HCT116 (cell line): ENCODE measurements at regions not wholly inside any gene's neighbourhood (a gene's known extent, or its start where the extent isn't known, plus 50 kb on each side); places are given as distances from the start of the nearest gene placed in this dataset.

Experiments
- ATAC-seq: fragments of 200-7000 bp; cut with Tn5 transposase; 2 replicates; pipeline ENCODE4 v1.9.1; 2020; ENCODE audit warnings: mild to moderate bottlenecking, moderate library complexity
- BruUV-seq: library from RNA; stranded (reverse); fragments of 400-500 nt; replicated peaks from 2 replicates; lab custom pipeline; 2021; lab: Mats Ljungman, UMichigan
- CTCF ChIA-PET: fragments of 300-600 bp; sonication (Branson Sonifier 250); formaldehyde crosslinking; loops from one replicate; lab custom pipeline; 2021; ENCODE audit warnings: antibody characterized with exemption; lab: Charles Lee
- POLR2A ChIA-PET: fragments of 300-600, 350-600 bp; sonication (Branson Sonifier 250); formaldehyde crosslinking; loops from one replicate; lab custom pipeline; 2021; ENCODE audit warnings: antibody characterized with exemption; lab: Charles Lee
- RAD21 ChIA-PET, 2 experiments: fragments of 300-600 bp; sonication (Branson Sonifier 250); formaldehyde crosslinking; loops; one replicate each; lab custom pipeline; 2023; ENCODE audit warnings: low total read pairs in 2 of 2; ENCODE audit not compliant: uncharacterized antibody in 2 of 2, unreplicated experiment in 2 of 2, low non-redundant PET in 1 of 2; lab: Charles Lee
- DNase-seq: peaks from one replicate; pipeline ENCODE4 v3.0.0-alpha.2; 2010; ENCODE audit warnings: low read depth, low spot score
- H2AFZ ChIP-seq: fragments of 200-600 bp; shearing (Covaris generic), sonication (generic); 2 replicates; pipeline ENCODE4 v1.6.1; 2017; ENCODE audit warnings: low read depth, mixed run types, mixed read lengths, antibody characterized with exemption, low read length; ENCODE audit not compliant: poor library complexity, severe bottlenecking
- H3K27ac ChIP-seq: 2 replicates; pipeline ENCODE4 v1.5.1; 2012; ENCODE audit warnings: low read depth, low read length
- H3K27me3 ChIP-seq: fragments of 200-600 bp; sonication (generic); 2 replicates; pipeline ENCODE4 v1.6.1; 2016; ENCODE audit warnings: mixed run types, low read length, mixed read lengths; ENCODE audit not compliant: insufficient read depth
- H3K36me3 ChIP-seq, 2 experiments: fragments of 200-500 bp in 1 of 2; fragments of 200-600 bp in 1 of 2; sonication (Bioruptor generic) in 1 of 2; sonication (generic) in 1 of 2; 2 replicates each; pipeline versions ENCODE4 v1.5.1 to v1.6.1; 2014 to 2016; ENCODE audit warnings: low read length in 2 of 2, inconsistent platforms in 1 of 2, mixed read lengths in 1 of 2, mixed run types in 1 of 2; ENCODE audit not compliant: insufficient read depth in 2 of 2, control insufficient read depth in 1 of 2
- H3K4me1 ChIP-seq, 2 experiments: fragments of 200-600 bp in 1 of 2; sonication (generic) in 1 of 2; 2 replicates each; pipeline versions ENCODE4 v1.5.1 to v1.6.1; 2012 to 2017; ENCODE audit warnings: low read length in 2 of 2, inconsistent platforms in 1 of 2, mild to moderate bottlenecking in 1 of 2, mixed read lengths in 1 of 2, mixed run types in 1 of 2, moderate library complexity in 1 of 2; ENCODE audit not compliant: insufficient read depth in 2 of 2, control insufficient read depth in 1 of 2
- H3K4me2 ChIP-seq: fragments of 200-600 bp; sonication (generic); 2 replicates; pipeline ENCODE4 v1.6.1; 2017; ENCODE audit warnings: mixed run types, low read length, mixed read lengths
- H3K4me3 ChIP-seq, 2 experiments: fragments of 200-600 bp in 1 of 2; sonication (generic) in 1 of 2; replicated peaks in 1 of 2; 2 replicates each; pipeline ENCODE4 v1.5.1; 2011 to 2016; ENCODE audit warnings: low read length in 2 of 2, control low read depth in 1 of 2, low read depth in 1 of 2, mild to moderate bottlenecking in 1 of 2, mixed read lengths in 1 of 2, mixed run types in 1 of 2
- H3K79me2 ChIP-seq: fragments of 200-600 bp; sonication (generic); 2 replicates; pipeline ENCODE4 v1.6.1; 2017; ENCODE audit warnings: mild to moderate bottlenecking, mixed run types, low read length, moderate library complexity, mixed read lengths; ENCODE audit not compliant: insufficient read depth
- H3K9ac ChIP-seq: fragments of 200-600 bp; sonication (generic); 2 replicates; pipeline ENCODE4 v1.6.1; 2016; ENCODE audit warnings: low read length, mixed read lengths
- H3K9me2 ChIP-seq: fragments of 200-600 bp; sonication (generic), shearing (Covaris generic); 2 replicates; pipeline ENCODE4 v1.6.1; 2017; ENCODE audit warnings: mixed run types, mild to moderate bottlenecking, moderate library complexity; ENCODE audit not compliant: insufficient read depth
- H3K9me3 ChIP-seq, 2 experiments: fragments of 200-500 bp in 1 of 2; fragments of 200-600 bp in 1 of 2; sonication (Bioruptor generic) in 1 of 2; sonication (generic) in 1 of 2; 2 replicates each; pipeline ENCODE4 v1.6.1; 2014 to 2017; ENCODE audit warnings: low read length in 2 of 2, mixed read lengths in 2 of 2, inconsistent platforms in 1 of 2, low read depth in 1 of 2, mild to moderate bottlenecking in 1 of 2, mixed run types in 1 of 2, moderate library complexity in 1 of 2; ENCODE audit not compliant: control insufficient read depth in 1 of 2, insufficient read depth in 1 of 2
- H4K20me1 ChIP-seq: fragments of 200-600 bp; sonication (generic), shearing (Covaris generic); 2 replicates; pipeline ENCODE4 v1.6.1; 2017; ENCODE audit warnings: mixed run types, mild to moderate bottlenecking, moderate library complexity; ENCODE audit not compliant: insufficient read depth
- EGR1 ChIP-seq: IDR thresholded peaks from 2 replicates; pipeline ENCODE4 v1.6.1; 2012; ENCODE audit warnings: low read depth
- ELF1 ChIP-seq: IDR thresholded peaks from 2 replicates; pipeline ENCODE4 v1.6.1; 2012; ENCODE audit warnings: low read depth, borderline replicate concordance
- EZH2 ChIP-seq: fragments of 200-600 bp; sonication (generic); IDR thresholded peaks from 2 replicates; pipeline ENCODE4 v1.6.1; 2017; ENCODE audit warnings: antibody characterized with exemption, mixed run types
- EZH2phosphoT487 ChIP-seq: fragments of 200-600 bp; IDR thresholded peaks from 2 replicates; pipeline ENCODE4 v1.6.1; 2018; ENCODE audit warnings: antibody characterized with exemption, borderline replicate concordance
- FOSL1 ChIP-seq: IDR thresholded peaks from 2 replicates; pipeline ENCODE4 v1.6.1; 2012; ENCODE audit warnings: low read depth
- POLR2AphosphoS5 ChIP-seq: IDR thresholded peaks from 2 replicates; pipeline ENCODE4 v1.6.1; 2011; ENCODE audit warnings: mild to moderate bottlenecking, low read depth, low read length, moderate library complexity
- RAD21 ChIP-seq: IDR thresholded peaks from 2 replicates; pipeline ENCODE4 v1.6.1; 2012; ENCODE audit warnings: low read depth, mild to moderate bottlenecking
- SIN3A ChIP-seq: IDR thresholded peaks from 2 replicates; pipeline ENCODE4 v1.6.1; 2012; ENCODE audit warnings: low read depth
- SP1 ChIP-seq: IDR thresholded peaks from 2 replicates; pipeline ENCODE4 v1.6.1; 2012; ENCODE audit warnings: low read depth
- SRF ChIP-seq: IDR thresholded peaks from 2 replicates; pipeline ENCODE4 v1.6.1; 2012; ENCODE audit warnings: low read depth
- TCF7L2 ChIP-seq: IDR thresholded peaks from 2 replicates; pipeline ENCODE4 v1.7.0; 2011; ENCODE audit warnings: borderline replicate concordance, inconsistent platforms; ENCODE audit not compliant: insufficient read depth, insufficient read length; ENCODE audit errors: extremely low read depth
- YY1 ChIP-seq: IDR thresholded peaks from 2 replicates; pipeline ENCODE4 v1.6.1; 2011; ENCODE audit warnings: low read length, low read depth, moderate library complexity, mild to moderate bottlenecking; ENCODE audit not compliant: insufficient replicate concordance; ENCODE audit errors: extremely low read depth
- ZNF274 ChIP-seq: fragments of 200-500 bp; sonication (Bioruptor generic); IDR thresholded peaks from 2 replicates; pipeline ENCODE4 v1.6.1; 2014; ENCODE audit warnings: mild to moderate bottlenecking, low read depth, low read length, inconsistent platforms
- intact Hi-C: fragments of 100-400 bp; cut with micrococcal nuclease; formaldehyde crosslinking; loops from 2 replicates; pipeline ENCODE4 v1.10.0; 2022
- TF ChIP-seq, protein P1 (sequence below): IDR thresholded peaks from 2 replicates; pipeline ENCODE4 v1.6.1; 2012; ENCODE audit warnings: low read depth
- TF ChIP-seq, protein P2 (sequence below): IDR thresholded peaks from 2 replicates; pipeline ENCODE4 v1.6.1; 2012
- TF ChIP-seq, protein P3 (sequence below): IDR thresholded peaks from 2 replicates; pipeline ENCODE4 v1.6.1; 2011; ENCODE audit warnings: mild to moderate bottlenecking, low read length, moderate library complexity; ENCODE audit not compliant: insufficient replicate concordance; ENCODE audit errors: extremely low read depth
- TF ChIP-seq, protein P4 (sequence below): IDR thresholded peaks from 2 replicates; pipeline ENCODE4 v1.6.1; 2012

DNA sequence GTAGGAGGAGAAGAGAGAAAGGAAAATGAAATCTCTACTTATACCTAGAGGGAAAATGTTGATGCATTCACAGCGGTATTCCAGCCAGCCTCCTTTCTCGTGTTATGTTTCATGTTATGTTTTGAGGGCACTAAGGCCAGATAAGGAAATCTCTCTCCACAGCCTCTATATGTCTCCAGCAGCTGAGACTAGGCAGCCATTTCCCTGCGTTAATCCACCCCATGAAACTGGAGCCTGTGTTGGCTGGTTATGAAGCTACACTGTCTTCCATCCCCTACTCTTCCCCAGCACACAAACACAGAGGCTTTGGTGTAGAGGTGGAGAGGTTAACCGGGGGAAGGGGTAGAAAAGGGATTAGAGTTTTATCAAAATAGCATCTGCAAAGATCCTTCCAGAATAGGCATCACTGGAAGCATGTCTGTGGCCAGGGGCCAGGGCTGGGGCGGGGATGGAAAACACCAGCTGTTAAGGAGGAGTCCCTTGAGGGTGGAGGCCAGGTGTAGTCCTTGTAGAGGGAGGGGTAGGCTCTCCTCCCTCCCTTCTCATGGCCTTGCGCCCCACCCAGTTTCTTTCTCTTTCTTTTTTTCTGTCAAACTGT lies 100.9 kb upstream of the TNP1 start (continued):
- no peak for TF ChIP-seq EGR1
- no peak for TF ChIP-seq SRF
- TF ChIP-seq EZH2, result no peak
- no peak for TF ChIP-seq SP1

DNA sequence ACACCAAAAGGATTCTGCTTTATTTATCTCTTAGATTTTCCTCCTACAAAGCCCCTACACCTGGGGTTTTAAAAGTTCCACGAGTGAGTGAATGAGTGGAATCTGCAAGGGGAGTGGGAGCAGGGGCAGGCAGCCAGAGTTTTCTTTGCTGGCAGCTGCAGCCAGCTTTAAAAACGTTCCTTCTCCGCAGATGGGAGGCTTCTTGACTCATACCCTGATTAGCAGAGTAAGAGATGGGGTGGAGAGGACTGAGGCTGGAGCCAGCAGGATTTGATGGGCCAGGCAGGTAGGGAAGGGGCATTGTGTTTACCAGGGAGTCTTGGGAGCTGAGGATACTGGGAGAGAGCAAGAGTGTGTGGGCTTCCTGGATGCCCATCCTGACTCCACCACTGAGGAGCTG lies 99.6 kb upstream of the TNP1 start:
- CTCF ChIA-PET, result interaction anchor here (0.6 kb wide), 1 partner anchor 18 kb away, joined by 3 read pairs; no protein-coding TSS in a partner anchor

More for the DNA sequence above, 99.6 kb upstream of the TNP1 start:
- ChIA-PET POLR2A (no interaction called here), RAD21 (no interaction called here)
- Histone ChIP-seq H3K4me3 (no peak overlapping the region), H3K4me2 (no peak overlapping the region), H4K20me1 (no peaks in the 10 kb centered on the region), H3K27me3 (peaks cover 16% of the 10 kb centered on the region), H2AFZ (no peak overlapping the region), H3K4me1 (no peaks in the 10 kb centered on the region), H3K79me2 (no peaks in the 10 kb centered on the region), H3K36me3 (no peaks in the 10 kb centered on the region), H3K9me2 (no peaks in the 10 kb centered on the region), H3K9me3 (no peaks in the 10 kb centered on the region), H3K27ac (no peak overlapping the region), H3K9ac (no peak overlapping the region)
- TF ChIP-seq, protein P1, sequence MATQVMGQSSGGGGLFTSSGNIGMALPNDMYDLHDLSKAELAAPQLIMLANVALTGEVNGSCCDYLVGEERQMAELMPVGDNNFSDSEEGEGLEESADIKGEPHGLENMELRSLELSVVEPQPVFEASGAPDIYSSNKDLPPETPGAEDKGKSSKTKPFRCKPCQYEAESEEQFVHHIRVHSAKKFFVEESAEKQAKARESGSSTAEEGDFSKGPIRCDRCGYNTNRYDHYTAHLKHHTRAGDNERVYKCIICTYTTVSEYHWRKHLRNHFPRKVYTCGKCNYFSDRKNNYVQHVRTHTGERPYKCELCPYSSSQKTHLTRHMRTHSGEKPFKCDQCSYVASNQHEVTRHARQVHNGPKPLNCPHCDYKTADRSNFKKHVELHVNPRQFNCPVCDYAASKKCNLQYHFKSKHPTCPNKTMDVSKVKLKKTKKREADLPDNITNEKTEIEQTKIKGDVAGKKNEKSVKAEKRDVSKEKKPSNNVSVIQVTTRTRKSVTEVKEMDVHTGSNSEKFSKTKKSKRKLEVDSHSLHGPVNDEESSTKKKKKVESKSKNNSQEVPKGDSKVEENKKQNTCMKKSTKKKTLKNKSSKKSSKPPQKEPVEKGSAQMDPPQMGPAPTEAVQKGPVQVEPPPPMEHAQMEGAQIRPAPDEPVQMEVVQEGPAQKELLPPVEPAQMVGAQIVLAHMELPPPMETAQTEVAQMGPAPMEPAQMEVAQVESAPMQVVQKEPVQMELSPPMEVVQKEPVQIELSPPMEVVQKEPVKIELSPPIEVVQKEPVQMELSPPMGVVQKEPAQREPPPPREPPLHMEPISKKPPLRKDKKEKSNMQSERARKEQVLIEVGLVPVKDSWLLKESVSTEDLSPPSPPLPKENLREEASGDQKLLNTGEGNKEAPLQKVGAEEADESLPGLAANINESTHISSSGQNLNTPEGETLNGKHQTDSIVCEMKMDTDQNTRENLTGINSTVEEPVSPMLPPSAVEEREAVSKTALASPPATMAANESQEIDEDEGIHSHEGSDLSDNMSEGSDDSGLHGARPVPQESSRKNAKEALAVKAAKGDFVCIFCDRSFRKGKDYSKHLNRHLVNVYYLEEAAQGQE, result no peak
- TF ChIP-seq FOSL1, result no peak
- no peak for TF ChIP-seq ELF1
- no peak for TF ChIP-seq EZH2
- no peak for TF ChIP-seq TCF7L2
- TF ChIP-seq YY1, result no peak
- TF ChIP-seq, protein P2, sequence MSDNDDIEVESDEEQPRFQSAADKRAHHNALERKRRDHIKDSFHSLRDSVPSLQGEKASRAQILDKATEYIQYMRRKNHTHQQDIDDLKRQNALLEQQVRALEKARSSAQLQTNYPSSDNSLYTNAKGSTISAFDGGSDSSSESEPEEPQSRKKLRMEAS, result no peak
- no peak for TF ChIP-seq SP1
- no peak for TF ChIP-seq ZNF274
- TF ChIP-seq RAD21, result no peak
- TF ChIP-seq POLR2AphosphoS5, result no peak
- no peak for TF ChIP-seq EZH2phosphoT487
- TF ChIP-seq SIN3A, result no peak
- TF ChIP-seq, protein P3, sequence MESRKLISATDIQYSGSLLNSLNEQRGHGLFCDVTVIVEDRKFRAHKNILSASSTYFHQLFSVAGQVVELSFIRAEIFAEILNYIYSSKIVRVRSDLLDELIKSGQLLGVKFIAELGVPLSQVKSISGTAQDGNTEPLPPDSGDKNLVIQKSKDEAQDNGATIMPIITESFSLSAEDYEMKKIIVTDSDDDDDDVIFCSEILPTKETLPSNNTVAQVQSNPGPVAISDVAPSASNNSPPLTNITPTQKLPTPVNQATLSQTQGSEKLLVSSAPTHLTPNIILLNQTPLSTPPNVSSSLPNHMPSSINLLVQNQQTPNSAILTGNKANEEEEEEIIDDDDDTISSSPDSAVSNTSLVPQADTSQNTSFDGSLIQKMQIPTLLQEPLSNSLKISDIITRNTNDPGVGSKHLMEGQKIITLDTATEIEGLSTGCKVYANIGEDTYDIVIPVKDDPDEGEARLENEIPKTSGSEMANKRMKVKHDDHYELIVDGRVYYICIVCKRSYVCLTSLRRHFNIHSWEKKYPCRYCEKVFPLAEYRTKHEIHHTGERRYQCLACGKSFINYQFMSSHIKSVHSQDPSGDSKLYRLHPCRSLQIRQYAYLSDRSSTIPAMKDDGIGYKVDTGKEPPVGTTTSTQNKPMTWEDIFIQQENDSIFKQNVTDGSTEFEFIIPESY, result no peak
- TF ChIP-seq, protein P4, sequence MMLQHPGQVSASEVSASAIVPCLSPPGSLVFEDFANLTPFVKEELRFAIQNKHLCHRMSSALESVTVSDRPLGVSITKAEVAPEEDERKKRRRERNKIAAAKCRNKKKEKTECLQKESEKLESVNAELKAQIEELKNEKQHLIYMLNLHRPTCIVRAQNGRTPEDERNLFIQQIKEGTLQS, result no peak
- DNase-seq (no peak), ATAC-seq (no peak)
- BruUV-seq, result no TSS peak
- intact Hi-C loops, result no loop called here
